ENCODE measurements at regions not wholly inside any gene's neighbourhood (a gene's known extent, or its start where the extent isn't known, plus 50 kb on each side); places are given as distances from the start of the nearest gene placed in this dataset.

DNA sequence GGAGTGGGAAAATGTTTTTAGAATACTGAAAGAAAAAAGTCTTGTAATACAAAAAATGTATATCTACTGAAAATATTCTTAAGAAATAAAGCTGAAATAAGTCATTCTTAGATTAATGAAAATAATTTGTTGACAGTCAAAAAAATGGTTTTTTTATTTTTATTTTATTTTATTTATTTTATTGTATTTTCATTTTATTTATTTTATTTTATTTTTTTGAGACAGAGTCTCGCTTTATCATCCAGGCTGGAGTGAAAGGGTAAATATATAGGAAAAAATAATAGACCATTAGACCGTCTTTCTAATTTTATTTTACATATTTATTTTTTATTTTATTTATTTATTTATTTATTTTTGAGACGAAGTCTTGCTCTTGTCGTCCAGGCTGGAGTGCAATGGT lies 1583.6 kb upstream of the TMEFF2 start:
- ChIA-PET CTCF (no interaction called here), POLR2A (no interaction called here)
- TF ChIP-seq KLF9 (tag by site-specific recombination; IDR thresholded peaks at IDR 0.05; ENCODE audit: low read depth) (no peak), TCF7L2 (IDR thresholded peaks at IDR 0.05; ENCODE audit: borderline replicate concordance, low read depth, low read length) (no peak), HOXD13 (CRISPR knock-in tag; IDR thresholded peaks at IDR 0.05; ENCODE audit: borderline replicate concordance) (no peak), ZNF501 (tag by site-specific recombination; IDR thresholded peaks at IDR 0.05) (no peak), ZNF155 (tag by site-specific recombination; IDR thresholded peaks at IDR 0.05) (no peak)

DNA sequence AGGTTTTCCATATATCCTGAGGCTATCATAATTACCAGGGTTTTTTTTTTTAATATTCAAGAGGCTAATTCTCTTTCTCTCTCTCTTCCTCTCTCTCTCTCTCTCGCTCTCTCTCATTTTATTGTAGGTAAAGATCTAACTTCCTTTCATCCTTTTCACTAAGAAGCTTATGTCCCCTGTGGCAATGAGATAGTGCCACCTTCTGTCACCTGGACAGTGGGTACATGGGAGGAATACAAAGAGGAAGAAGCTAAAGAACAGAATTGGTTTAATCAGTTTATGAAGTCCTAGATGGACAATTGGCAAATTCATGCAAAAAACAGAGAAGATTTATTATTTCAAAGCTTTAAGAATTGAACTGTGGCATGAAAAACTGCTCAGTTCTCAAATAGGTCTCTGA lies 1582.3 kb upstream of the TMEFF2 start:
- CTCF ChIA-PET: interaction anchor here (0.7 kb wide), 1 partner anchor 87 kb away, joined by 3 read pairs; no protein-coding TSS in a partner anchor

More for the DNA sequence above, 1583.6 kb upstream of the TMEFF2 start:
- Histone ChIP-seq H3K4me1 (ENCODE audit: control insufficient read depth, insufficient read depth, low read length) (no peaks in the 10 kb centered on the region), H3K9me3 (ENCODE audit: control insufficient read depth, insufficient read depth, low read depth, low read length) (no peaks in the 10 kb centered on the region), H3K27ac (ENCODE audit: extremely low read depth, low read depth, low read length) (no peak overlapping the region), H3K36me3 (ENCODE audit: control insufficient read depth in 2 of 2, insufficient read depth in 1 of 2, low read length in 2 of 2) (no peaks in the 10 kb centered on the region), H3K4me3 (ENCODE audit: low read depth, low read length) (no peak overlapping the region)

More for the DNA sequence above, 1582.3 kb upstream of the TMEFF2 start:
- Histone ChIP-seq H3K4me1 (ENCODE audit: control insufficient read depth, insufficient read depth, low read length) (no peaks in the 10 kb centered on the region), H3K27ac (ENCODE audit: extremely low read depth, low read depth, low read length) (no peak overlapping the region), H3K9me3 (ENCODE audit: control insufficient read depth, insufficient read depth, low read depth, low read length) (no peaks in the 10 kb centered on the region), H3K4me3 (ENCODE audit: low read depth, low read length) (no peak overlapping the region), H3K36me3 (ENCODE audit: control insufficient read depth in 2 of 2, insufficient read depth in 1 of 2, low read length in 2 of 2) (no peaks in the 10 kb centered on the region)
- POLR2A ChIA-PET: no interaction called here
- TF ChIP-seq ZNF830 (tag by site-specific recombination; IDR thresholded peaks at IDR 0.05; ENCODE audit: low read depth): no peak
- no peak for TF ChIP-seq ZNF354C (tag by site-specific recombination; IDR thresholded peaks at IDR 0.05; ENCODE audit: borderline replicate concordance, low read depth)
- TF ChIP-seq, protein P1, sequence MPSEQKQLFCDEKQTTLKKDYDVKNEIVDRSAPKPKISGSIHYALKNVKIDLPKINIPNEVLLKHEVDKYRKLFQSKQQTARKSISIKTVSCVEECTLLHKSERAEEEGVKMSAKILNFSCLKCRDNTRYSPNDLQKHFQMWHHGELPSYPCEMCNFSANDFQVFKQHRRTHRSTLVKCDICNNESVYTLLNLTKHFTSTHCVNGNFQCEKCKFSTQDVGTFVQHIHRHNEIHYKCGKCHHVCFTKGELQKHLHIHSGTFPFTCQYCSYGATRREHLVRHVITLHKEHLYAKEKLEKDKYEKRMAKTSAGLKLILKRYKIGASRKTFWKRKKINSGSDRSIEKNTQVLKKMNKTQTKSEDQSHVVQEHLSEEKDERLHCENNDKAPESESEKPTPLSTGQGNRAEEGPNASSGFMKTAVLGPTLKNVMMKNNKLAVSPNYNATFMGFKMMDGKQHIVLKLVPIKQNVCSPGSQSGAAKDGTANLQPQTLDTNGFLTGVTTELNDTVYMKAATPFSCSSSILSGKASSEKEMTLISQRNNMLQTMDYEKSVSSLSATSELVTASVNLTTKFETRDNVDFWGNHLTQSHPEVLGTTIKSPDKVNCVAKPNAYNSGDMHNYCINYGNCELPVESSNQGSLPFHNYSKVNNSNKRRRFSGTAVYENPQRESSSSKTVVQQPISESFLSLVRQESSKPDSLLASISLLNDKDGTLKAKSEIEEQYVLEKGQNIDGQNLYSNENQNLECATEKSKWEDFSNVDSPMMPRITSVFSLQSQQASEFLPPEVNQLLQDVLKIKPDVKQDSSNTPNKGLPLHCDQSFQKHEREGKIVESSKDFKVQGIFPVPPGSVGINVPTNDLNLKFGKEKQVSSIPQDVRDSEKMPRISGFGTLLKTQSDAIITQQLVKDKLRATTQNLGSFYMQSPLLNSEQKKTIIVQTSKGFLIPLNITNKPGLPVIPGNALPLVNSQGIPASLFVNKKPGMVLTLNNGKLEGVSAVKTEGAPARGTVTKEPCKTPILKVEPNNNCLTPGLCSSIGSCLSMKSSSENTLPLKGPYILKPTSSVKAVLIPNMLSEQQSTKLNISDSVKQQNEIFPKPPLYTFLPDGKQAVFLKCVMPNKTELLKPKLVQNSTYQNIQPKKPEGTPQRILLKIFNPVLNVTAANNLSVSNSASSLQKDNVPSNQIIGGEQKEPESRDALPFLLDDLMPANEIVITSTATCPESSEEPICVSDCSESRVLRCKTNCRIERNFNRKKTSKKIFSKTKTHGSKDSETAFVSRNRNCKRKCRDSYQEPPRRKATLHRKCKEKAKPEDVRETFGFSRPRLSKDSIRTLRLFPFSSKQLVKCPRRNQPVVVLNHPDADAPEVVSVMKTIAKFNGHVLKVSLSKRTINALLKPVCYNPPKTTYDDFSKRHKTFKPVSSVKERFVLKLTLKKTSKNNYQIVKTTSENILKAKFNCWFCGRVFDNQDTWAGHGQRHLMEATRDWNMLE (tag by site-specific recombination; conservative IDR thresholded peaks at IDR 0.05; ENCODE audit: low read depth): no peak
- TF ChIP-seq, protein P2, sequence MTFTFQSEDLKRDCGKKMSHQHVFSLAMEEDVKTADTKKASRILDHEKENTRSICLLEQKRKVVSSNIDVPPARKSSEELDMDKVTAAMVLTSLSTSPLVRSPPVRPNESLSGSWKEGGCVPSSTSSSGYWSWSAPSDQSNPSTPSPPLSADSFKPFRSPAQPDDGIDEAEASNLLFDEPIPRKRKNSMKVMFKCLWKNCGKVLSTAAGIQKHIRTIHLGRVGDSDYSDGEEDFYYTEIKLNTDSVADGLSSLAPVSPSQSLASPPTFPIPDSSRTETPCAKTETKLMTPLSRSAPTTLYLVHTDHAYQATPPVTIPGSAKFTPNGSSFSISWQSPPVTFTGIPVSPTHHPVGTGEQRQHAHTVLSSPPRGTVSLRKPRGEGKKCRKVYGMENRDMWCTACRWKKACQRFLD (tag by site-specific recombination; IDR thresholded peaks at IDR 0.05): no peak
- no peak for TF ChIP-seq GLI2 (tag by site-specific recombination; IDR thresholded peaks at IDR 0.05; ENCODE audit: borderline replicate concordance, low read depth)
- no peak for TF ChIP-seq SCRT2 (tag by site-specific recombination; IDR thresholded peaks at IDR 0.05)
- TF ChIP-seq YY1 (tag by site-specific recombination; IDR thresholded peaks at IDR 0.05): no peak
- no peak for TF ChIP-seq ZNF560 (tag by site-specific recombination; IDR thresholded peaks at IDR 0.05; ENCODE audit: borderline replicate concordance)
- TF ChIP-seq ZNF670 (tag by site-specific recombination; IDR thresholded peaks at IDR 0.05; ENCODE audit: low read depth): no peak
- TF ChIP-seq ZNF175 (tag by site-specific recombination; IDR thresholded peaks at IDR 0.05): no peak
- TF ChIP-seq ZNF114 (tag by site-specific recombination; IDR thresholded peaks at IDR 0.05): no peak
- TF ChIP-seq ZNF140 (tag by site-specific recombination; IDR thresholded peaks at IDR 0.05): no peak
- TF ChIP-seq, protein P3, sequence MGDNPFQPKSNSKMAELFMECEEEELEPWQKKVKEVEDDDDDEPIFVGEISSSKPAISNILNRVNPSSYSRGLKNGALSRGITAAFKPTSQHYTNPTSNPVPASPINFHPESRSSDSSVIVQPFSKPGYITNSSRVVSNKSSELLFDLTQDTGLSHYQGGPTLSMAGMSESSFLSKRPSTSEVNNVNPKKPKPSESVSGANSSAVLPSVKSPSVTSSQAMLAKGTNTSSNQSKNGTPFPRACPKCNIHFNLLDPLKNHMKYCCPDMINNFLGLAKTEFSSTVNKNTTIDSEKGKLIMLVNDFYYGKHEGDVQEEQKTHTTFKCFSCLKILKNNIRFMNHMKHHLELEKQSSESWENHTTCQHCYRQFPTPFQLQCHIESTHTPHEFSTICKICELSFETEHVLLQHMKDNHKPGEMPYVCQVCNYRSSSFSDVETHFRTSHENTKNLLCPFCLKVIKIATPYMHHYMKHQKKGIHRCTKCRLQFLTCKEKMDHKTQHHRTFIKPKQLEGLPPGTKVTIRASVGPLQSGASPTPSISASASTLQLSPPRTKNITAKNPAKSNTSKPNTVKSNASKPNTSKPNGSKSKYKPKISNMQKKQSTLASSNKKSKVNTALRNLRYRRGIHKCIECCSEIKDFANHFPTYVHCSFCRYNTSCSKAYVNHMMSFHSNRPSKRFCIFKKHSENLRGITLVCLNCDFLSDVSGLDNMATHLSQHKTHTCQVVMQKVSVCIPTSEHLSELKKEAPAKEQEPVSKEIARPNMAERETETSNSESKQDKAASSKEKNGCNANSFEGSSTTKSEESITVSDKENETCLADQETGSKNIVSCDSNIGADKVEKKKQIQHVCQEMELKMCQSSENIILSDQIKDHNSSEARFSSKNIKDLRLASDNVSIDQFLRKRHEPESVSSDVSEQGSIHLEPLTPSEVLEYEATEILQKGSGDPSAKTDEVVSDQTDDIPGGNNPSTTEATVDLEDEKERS (tag by site-specific recombination; IDR thresholded peaks at IDR 0.05): no peak
- TF ChIP-seq, protein P4, sequence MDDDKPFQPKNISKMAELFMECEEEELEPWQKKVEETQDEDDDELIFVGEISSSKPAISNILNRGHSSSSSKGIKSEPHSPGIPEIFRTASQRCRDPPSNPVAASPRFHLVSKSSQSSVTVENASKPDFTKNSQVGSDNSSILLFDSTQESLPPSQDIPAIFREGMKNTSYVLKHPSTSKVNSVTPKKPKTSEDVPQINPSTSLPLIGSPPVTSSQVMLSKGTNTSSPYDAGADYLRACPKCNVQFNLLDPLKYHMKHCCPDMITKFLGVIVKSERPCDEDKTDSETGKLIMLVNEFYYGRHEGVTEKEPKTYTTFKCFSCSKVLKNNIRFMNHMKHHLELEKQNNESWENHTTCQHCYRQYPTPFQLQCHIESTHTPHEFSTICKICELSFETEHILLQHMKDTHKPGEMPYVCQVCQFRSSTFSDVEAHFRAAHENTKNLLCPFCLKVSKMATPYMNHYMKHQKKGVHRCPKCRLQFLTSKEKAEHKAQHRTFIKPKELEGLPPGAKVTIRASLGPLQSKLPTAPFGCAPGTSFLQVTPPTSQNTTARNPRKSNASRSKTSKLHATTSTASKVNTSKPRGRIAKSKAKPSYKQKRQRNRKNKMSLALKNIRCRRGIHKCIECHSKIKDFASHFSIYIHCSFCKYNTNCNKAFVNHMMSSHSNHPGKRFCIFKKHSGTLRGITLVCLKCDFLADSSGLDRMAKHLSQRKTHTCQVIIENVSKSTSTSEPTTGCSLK (tag by site-specific recombination; IDR thresholded peaks at IDR 0.05): no peak
- TF ChIP-seq ZNF426 (tag by site-specific recombination; IDR thresholded peaks at IDR 0.05): no peak
- no peak for TF ChIP-seq EGR2 (tag by site-specific recombination; IDR thresholded peaks at IDR 0.05; ENCODE audit: low read depth)
- TF ChIP-seq ZNF76 (tag by site-specific recombination; IDR thresholded peaks at IDR 0.05; ENCODE audit: borderline replicate concordance, low read depth): no peak
- no peak for TF ChIP-seq ZNF157 (tag by site-specific recombination; IDR thresholded peaks at IDR 0.05)
- TF ChIP-seq ZNF16 (tag by site-specific recombination; IDR thresholded peaks at IDR 0.05; ENCODE audit: low read depth): no peak
